ENCODE measurements at regions not wholly inside any gene's neighbourhood (a gene's known extent, or its start where the extent isn't known, plus 50 kb on each side); places are given as distances from the start of the nearest gene placed in this dataset.

DNA sequence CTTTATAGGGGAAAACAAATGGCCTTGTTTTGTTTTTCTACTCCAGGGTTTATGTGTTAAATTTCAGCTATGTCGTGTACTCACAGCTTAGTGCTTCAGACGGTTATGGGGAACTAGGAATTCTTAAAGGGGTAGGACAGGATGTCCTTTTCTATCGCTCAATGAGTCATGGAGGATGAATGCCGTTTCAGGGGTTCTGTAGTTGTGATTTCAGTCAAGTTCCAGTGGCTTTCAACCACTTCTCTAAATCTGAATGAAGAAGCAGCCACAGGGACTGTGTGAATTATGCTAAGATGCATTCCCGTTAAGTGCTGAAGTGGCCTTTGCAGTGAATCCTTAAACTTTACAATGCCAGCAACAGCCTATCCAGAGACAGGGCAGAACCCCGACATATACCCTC is 1231.7 kb upstream of the ZEB2 start (continued):
- TF ChIP-seq, protein P1, sequence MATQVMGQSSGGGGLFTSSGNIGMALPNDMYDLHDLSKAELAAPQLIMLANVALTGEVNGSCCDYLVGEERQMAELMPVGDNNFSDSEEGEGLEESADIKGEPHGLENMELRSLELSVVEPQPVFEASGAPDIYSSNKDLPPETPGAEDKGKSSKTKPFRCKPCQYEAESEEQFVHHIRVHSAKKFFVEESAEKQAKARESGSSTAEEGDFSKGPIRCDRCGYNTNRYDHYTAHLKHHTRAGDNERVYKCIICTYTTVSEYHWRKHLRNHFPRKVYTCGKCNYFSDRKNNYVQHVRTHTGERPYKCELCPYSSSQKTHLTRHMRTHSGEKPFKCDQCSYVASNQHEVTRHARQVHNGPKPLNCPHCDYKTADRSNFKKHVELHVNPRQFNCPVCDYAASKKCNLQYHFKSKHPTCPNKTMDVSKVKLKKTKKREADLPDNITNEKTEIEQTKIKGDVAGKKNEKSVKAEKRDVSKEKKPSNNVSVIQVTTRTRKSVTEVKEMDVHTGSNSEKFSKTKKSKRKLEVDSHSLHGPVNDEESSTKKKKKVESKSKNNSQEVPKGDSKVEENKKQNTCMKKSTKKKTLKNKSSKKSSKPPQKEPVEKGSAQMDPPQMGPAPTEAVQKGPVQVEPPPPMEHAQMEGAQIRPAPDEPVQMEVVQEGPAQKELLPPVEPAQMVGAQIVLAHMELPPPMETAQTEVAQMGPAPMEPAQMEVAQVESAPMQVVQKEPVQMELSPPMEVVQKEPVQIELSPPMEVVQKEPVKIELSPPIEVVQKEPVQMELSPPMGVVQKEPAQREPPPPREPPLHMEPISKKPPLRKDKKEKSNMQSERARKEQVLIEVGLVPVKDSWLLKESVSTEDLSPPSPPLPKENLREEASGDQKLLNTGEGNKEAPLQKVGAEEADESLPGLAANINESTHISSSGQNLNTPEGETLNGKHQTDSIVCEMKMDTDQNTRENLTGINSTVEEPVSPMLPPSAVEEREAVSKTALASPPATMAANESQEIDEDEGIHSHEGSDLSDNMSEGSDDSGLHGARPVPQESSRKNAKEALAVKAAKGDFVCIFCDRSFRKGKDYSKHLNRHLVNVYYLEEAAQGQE (IDR thresholded peaks at IDR 0.05; ENCODE audit: unreplicated experiment): no peak
- TF ChIP-seq JUNB (IDR thresholded peaks at IDR 0.05; ENCODE audit: unreplicated experiment): no peak
- TF ChIP-seq EZH2 (IDR thresholded peaks at IDR 0.05; ENCODE audit: low read depth, unreplicated experiment): no peak
- no peak for TF ChIP-seq EZH2phosphoT487 (IDR thresholded peaks at IDR 0.05; ENCODE audit: unreplicated experiment)

DNA sequence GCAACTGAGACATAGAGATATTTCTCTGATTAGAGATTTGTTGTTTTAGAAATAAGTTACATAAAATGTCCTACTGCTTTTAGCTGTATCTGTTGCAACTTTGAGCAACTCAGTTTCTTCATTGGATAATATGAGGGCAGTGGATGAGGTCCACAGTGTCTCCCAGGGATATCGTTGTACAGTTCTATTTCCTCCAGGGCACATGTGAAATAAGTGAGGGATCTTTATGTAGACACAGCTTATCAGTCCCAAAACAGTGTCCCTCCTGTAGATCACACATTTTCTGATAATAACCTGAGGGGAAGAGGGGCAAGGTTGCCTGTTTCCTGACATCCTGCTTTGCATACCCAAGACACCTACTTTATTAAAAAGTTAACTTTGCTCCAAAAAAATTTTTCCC is 1231.2 kb upstream of the ZEB2 start:
- Histone ChIP-seq H3K27ac (ENCODE audit: low read depth) (no peak overlapping the region), H2AFZ (no peak overlapping the region), H3K36me3 (ENCODE audit: insufficient read depth) (no peaks in the 10 kb centered on the region), H3K9me2 (ENCODE audit: insufficient read depth) (no peaks in the 10 kb centered on the region), H3F3A (replicated peaks; ENCODE audit: low read depth) (no peaks in the 10 kb centered on the region), H3K4me3 (no peak overlapping the region), H3K4me2 (no peak overlapping the region), H3K27me3 (ENCODE audit: insufficient read depth) (no peaks in the 10 kb centered on the region), H4K20me1 (replicated peaks; ENCODE audit: insufficient read depth) (no peaks in the 10 kb centered on the region), H3K79me2 (replicated peaks; ENCODE audit: insufficient read depth) (no peaks in the 10 kb centered on the region), H3K4me1 (ENCODE audit: insufficient read depth) (peaks cover 17% of the 10 kb centered on the region)
- no peaks in the 10 kb centered on the region for H3K27me3 Mint-ChIP-seq (ENCODE audit: insufficient read depth, low read depth, poor library complexity)
- H3K4me3 Mint-ChIP-seq: no peak overlapping the region
- DNase-seq (ENCODE audit: low spot score): no peak
- peaks cover 18% of the 10 kb centered on the region for H3K4me1 Mint-ChIP-seq
- no peak for ATAC-seq
- H3K27ac Mint-ChIP-seq: no peak overlapping the region
- no peaks in the 10 kb centered on the region for H3K36me3 Mint-ChIP-seq (ENCODE audit: low read depth)
- no peaks in the 10 kb centered on the region for H3K9me3 Mint-ChIP-seq
- TF ChIP-seq EZH2 (IDR thresholded peaks at IDR 0.05; ENCODE audit: low read depth, unreplicated experiment): no peak
- TF ChIP-seq, protein P2, sequence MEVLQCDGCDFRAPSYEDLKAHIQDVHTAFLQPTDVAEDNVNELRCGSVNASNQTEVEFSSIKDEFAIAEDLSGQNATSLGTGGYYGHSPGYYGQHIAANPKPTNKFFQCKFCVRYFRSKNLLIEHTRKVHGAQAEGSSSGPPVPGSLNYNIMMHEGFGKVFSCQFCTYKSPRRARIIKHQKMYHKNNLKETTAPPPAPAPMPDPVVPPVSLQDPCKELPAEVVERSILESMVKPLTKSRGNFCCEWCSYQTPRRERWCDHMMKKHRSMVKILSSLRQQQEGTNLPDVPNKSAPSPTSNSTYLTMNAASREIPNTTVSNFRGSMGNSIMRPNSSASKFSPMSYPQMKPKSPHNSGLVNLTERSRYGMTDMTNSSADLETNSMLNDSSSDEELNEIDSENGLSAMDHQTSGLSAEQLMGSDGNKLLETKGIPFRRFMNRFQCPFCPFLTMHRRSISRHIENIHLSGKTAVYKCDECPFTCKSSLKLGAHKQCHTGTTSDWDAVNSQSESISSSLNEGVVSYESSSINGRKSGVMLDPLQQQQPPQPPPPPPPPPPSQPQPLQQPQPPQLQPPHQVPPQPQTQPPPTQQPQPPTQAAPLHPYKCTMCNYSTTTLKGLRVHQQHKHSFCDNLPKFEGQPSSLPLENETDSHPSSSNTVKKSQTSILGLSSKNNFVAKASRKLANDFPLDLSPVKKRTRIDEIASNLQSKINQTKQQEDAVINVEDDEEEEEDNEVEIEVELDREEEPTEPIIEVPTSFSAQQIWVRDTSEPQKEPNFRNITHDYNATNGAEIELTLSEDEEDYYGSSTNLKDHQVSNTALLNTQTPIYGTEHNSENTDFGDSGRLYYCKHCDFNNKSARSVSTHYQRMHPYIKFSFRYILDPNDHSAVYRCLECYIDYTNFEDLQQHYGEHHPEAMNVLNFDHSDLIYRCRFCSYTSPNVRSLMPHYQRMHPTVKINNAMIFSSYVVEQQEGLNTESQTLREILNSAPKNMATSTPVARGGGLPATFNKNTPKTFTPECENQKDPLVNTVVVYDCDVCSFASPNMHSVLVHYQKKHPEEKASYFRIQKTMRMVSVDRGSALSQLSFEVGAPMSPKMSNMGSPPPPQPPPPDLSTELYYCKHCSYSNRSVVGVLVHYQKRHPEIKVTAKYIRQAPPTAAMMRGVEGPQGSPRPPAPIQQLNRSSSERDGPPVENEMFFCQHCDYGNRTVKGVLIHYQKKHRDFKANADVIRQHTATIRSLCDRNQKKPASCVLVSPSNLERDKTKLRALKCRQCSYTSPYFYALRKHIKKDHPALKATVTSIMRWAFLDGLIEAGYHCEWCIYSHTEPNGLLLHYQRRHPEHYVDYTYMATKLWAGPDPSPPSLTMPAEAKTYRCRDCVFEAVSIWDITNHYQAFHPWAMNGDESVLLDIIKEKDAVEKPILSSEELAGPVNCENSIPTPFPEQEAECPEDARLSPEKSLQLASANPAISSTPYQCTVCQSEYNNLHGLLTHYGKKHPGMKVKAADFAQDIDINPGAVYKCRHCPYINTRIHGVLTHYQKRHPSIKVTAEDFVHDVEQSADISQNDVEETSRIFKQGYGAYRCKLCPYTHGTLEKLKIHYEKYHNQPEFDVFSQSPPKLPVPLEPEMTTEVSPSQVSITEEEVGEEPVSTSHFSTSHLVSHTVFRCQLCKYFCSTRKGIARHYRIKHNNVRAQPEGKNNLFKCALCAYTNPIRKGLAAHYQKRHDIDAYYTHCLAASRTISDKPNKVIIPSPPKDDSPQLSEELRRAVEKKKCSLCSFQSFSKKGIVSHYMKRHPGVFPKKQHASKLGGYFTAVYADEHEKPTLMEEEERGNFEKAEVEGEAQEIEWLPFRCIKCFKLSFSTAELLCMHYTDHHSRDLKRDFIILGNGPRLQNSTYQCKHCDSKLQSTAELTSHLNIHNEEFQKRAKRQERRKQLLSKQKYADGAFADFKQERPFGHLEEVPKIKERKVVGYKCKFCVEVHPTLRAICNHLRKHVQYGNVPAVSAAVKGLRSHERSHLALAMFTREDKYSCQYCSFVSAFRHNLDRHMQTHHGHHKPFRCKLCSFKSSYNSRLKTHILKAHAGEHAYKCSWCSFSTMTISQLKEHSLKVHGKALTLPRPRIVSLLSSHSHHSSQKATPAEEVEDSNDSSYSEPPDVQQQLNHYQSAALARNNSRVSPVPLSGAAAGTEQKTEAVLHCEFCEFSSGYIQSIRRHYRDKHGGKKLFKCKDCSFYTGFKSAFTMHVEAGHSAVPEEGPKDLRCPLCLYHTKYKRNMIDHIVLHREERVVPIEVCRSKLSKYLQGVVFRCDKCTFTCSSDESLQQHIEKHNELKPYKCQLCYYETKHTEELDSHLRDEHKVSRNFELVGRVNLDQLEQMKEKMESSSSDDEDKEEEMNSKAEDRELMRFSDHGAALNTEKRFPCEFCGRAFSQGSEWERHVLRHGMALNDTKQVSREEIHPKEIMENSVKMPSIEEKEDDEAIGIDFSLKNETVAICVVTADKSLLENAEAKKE (CRISPR knock-in tag; IDR thresholded peaks at IDR 0.05): no peak
- TF ChIP-seq, protein P1 (IDR thresholded peaks at IDR 0.05; ENCODE audit: unreplicated experiment): no peak
- no peak for TF ChIP-seq NANOG (IDR thresholded peaks at IDR 0.05; ENCODE audit: borderline replicate concordance)
- TF ChIP-seq, protein P3, sequence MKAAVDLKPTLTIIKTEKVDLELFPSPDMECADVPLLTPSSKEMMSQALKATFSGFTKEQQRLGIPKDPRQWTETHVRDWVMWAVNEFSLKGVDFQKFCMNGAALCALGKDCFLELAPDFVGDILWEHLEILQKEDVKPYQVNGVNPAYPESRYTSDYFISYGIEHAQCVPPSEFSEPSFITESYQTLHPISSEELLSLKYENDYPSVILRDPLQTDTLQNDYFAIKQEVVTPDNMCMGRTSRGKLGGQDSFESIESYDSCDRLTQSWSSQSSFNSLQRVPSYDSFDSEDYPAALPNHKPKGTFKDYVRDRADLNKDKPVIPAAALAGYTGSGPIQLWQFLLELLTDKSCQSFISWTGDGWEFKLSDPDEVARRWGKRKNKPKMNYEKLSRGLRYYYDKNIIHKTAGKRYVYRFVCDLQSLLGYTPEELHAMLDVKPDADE (IDR thresholded peaks at IDR 0.05): no peak
- TF ChIP-seq ZNF331 (CRISPR knock-in tag; IDR thresholded peaks at IDR 0.05; ENCODE audit: low read depth): no peak

All from GM23338 (cell line).